NT2/D1 (cell line): ENCODE measurements at regions not wholly inside any gene's neighbourhood (a gene's known extent, or its start where the extent isn't known, plus 50 kb on each side); places are given as distances from the start of the nearest gene placed in this dataset.

Experiments used
- DNase-seq: peaks from one replicate; pipeline ENCODE4 v3.0.0-alpha.2; 2011; ENCODE audit warnings: low read depth, low spot score
- H3K27me3 ChIP-seq: 2 replicates; pipeline ENCODE4 v1.6.0; 2011; ENCODE audit warnings: mild to moderate bottlenecking; ENCODE audit not compliant: insufficient read length, insufficient read depth
- H3K36me3 ChIP-seq: 2 replicates; pipeline ENCODE4 v1.6.1; 2011; ENCODE audit warnings: mild to moderate bottlenecking, low read length, mixed read lengths; ENCODE audit not compliant: insufficient read depth, insufficient read length
- H3K4me1 ChIP-seq: 2 replicates; pipeline ENCODE4 v1.5.1; 2011; ENCODE audit not compliant: insufficient read depth, insufficient read length
- H3K4me3 ChIP-seq: 2 replicates; pipeline ENCODE4 v1.5.1; 2011; ENCODE audit warnings: low read depth; ENCODE audit not compliant: insufficient read length
- H3K9ac ChIP-seq: 2 replicates; pipeline ENCODE4 v1.6.0; 2011; ENCODE audit warnings: low read depth; ENCODE audit not compliant: insufficient read length
- H3K9me3 ChIP-seq: 2 replicates; pipeline ENCODE4 v1.5.1; 2011; ENCODE audit warnings: mild to moderate bottlenecking, low read length; ENCODE audit not compliant: insufficient read depth
- SUZ12 ChIP-seq: IDR thresholded peaks from 2 replicates; pipeline ENCODE4 v1.6.1; 2011; ENCODE audit not compliant: insufficient read length, insufficient read depth; ENCODE audit errors: extremely low read depth
- YY1 ChIP-seq: IDR thresholded peaks from 2 replicates; pipeline ENCODE4 v1.6.1; 2011; ENCODE audit not compliant: insufficient read length, insufficient read depth
- ZNF274 ChIP-seq: IDR thresholded peaks from 2 replicates; pipeline ENCODE4 v1.6.1; 2011; ENCODE audit warnings: mild to moderate bottlenecking, low read depth, low read length

DNA sequence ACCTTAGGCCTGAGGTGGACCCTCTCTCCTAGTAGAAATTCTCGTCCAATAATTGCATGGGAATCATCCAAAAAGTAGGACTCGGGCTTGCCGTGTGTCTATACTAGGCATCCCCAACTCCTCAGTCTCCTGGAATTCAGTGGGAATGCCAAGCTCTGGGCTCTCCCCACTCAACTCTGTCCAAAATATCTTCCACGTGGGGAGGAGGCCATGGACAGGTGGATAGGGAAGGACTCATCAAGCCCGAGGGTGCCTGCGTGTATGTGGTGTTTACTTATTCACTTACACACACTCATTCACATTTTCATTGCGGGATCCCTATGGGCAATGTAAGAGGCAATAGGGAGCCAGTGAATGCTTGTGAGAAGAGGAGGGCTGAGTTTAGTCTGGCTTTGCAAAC is 383.3 kb downstream of the MN1 start:
- Histone ChIP-seq H3K4me3 (no peak overlapping the region), H3K4me1 (peaks cover 7% of the 10 kb centered on the region), H3K36me3 (no peaks in the 10 kb centered on the region), H3K9ac (no peak overlapping the region), H3K9me3 (no peaks in the 10 kb centered on the region), H3K27me3 (no peaks in the 10 kb centered on the region)
- DNase-seq = no peak
- no peak for TF ChIP-seq YY1

- no peak overlapping the region for H3K9ac ChIP-seq
- no peak for DNase-seq
- H3K4me3 ChIP-seq = no peak overlapping the region
- no peaks in the 10 kb centered on the region for H3K36me3 ChIP-seq
- TF ChIP-seq YY1 (no peak), SUZ12 (no peak), ZNF274 (no peak)
- no peaks in the 10 kb centered on the region for H3K27me3 ChIP-seq
- H3K4me1 ChIP-seq = peaks cover 7% of the 10 kb centered on the region
- no peaks in the 10 kb centered on the region for H3K9me3 ChIP-seq
Observed at GRCh38 chr22:27419473-27419872, 382.1 kb downstream of the MN1 start.

- Histone ChIP-seq H3K9me3 (no peaks in the 10 kb centered on the region), H3K9ac (no peak overlapping the region), H3K4me1 (peaks cover 7% of the 10 kb centered on the region), H3K36me3 (no peaks in the 10 kb centered on the region), H3K27me3 (no peaks in the 10 kb centered on the region), H3K4me3 (no peak overlapping the region)
- no peak for TF ChIP-seq SUZ12
- no peak for TF ChIP-seq ZNF274
- TF ChIP-seq YY1 = no peak
- no peak for DNase-seq
Observed at GRCh38 chr22:27420195-27420816, 381.2 kb downstream of the MN1 start.

DNA sequence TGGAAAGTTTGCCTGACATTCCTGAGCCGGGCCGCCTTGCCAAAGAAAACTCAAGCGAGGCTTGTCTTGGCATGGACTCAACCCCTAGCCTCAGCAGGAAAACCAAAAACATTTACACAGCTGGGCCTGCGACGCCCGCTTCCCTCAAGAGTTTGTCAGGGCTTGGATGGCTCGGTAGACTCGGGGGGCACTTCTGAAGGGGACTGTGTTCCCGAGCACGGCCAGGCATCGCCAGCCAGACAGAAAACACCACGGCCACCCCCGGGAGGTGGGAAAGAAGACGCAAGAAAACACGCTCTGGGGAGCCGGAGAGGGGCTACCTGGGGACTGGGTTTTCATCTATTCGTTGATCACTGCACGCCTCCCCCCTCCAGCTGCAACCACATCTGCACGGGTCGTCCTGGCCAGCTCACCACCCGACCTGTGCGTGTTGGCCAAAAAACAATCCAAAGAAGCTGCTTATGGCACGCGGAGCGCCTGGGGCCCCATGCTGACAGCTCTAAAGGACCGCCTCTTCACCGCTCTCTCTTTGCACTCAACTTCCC is 380.7 kb downstream of the MN1 start:
- Histone ChIP-seq H3K27me3 (no peaks in the 10 kb centered on the region), H3K4me3 (no peak overlapping the region), H3K9me3 (no peaks in the 10 kb centered on the region), H3K9ac (no peak overlapping the region), H3K36me3 (no peaks in the 10 kb centered on the region), H3K4me1 (peaks cover 3% of the 10 kb centered on the region)
- no peak for DNase-seq
- TF ChIP-seq SUZ12 (no peak), ZNF274 (no peak), YY1 (no peak)

DNA sequence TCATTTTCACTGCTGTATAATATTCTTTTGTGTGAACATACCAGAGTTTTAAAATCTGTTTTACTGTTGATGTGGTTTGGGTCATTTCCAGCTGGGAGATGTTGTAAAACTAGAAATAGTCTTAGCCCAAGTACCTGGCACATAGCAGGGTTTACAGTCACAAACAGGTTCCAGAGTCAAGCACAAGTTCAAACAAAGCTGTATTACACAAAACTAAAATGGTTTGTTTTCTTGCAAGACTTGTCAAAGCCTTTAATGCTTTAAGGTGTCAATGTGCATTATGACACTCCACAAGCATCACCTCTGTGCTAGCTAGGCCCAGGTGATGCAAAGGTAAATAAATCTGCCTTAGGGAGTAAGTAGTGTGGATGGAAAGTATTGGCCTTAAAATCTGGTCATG is 379.1 kb downstream of the MN1 start:
- Histone ChIP-seq H3K27me3 (peaks cover under 1% of the 10 kb centered on the region), H3K36me3 (no peaks in the 10 kb centered on the region), H3K4me1 (no peaks in the 10 kb centered on the region), H3K4me3 (no peak overlapping the region), H3K9ac (no peak overlapping the region), H3K9me3 (no peaks in the 10 kb centered on the region)
- TF ChIP-seq YY1 = no peak
- no peak for TF ChIP-seq SUZ12
- no peak for TF ChIP-seq ZNF274
- DNase-seq = no peak

GRCh38 chr22:27424319-27424718 is 377.2 kb downstream of the MN1 start:
- Histone ChIP-seq H3K4me1 (no peaks in the 10 kb centered on the region), H3K9ac (no peak overlapping the region), H3K4me3 (no peak overlapping the region), H3K36me3 (no peaks in the 10 kb centered on the region), H3K9me3 (no peaks in the 10 kb centered on the region), H3K27me3 (peaks cover 3% of the 10 kb centered on the region)
- no peak for TF ChIP-seq ZNF274
- no peak for TF ChIP-seq SUZ12
- TF ChIP-seq YY1 = no peak
- DNase-seq = no peak

- Histone ChIP-seq H3K36me3 (no peaks in the 10 kb centered on the region), H3K9me3 (peaks cover 9% of the 10 kb centered on the region; the same call in 1 of the 2 replicates), H3K9ac (no peak overlapping the region), H3K4me3 (no peak overlapping the region), H3K4me1 (peaks cover 7% of the 10 kb centered on the region), H3K27me3 (peaks cover 3% of the 10 kb centered on the region)
- no peak for DNase-seq
- TF ChIP-seq ZNF274 (no peak), SUZ12 (no peak)
Observed at GRCh38 chr22:27429476-27429875, 372.1 kb downstream of the MN1 start.

DNA sequence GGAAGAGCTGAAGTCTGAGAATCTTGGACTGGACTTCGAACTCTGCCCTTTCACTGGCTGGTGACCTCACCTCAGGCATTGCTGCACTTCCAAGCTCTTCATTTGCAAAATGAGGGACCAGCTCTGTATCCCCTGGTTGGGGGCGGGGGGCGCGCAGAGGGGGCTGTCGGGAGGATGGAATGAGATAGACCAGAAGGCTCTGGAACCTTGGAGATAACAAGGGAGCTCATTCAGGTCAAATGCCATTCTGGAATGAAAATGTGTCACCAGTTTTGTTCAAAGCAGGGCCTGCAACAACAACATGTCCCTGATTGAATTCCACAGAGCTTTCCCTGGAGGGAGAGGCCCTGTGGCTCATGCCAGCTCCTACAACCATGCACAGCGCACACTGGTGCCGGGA is 370.5 kb downstream of the MN1 start:
- no peak for TF ChIP-seq SUZ12
- no peak for TF ChIP-seq YY1
- TF ChIP-seq ZNF274 = no peak
- Histone ChIP-seq H3K4me3 (no peak overlapping the region), H3K27me3 (peaks cover 3% of the 10 kb centered on the region)

More for the DNA sequence above, 370.5 kb downstream of the MN1 start:
- Histone ChIP-seq H3K36me3 (no peaks in the 10 kb centered on the region), H3K4me1 (peaks cover 7% of the 10 kb centered on the region), H3K9ac (no peak overlapping the region), H3K9me3 (peaks cover 9% of the 10 kb centered on the region; the same call in 1 of the 2 replicates)
- DNase-seq = no peak
